A673 (cell line): ENCODE measurements at regions not wholly inside any gene's neighbourhood (a gene's known extent, or its start where the extent isn't known, plus 50 kb on each side); places are given as distances from the start of the nearest gene placed in this dataset.
A peak's percentile ranks its signal among the peaks of the same experiment; 100 is the strongest.
"Not testable (repeated sequence)": the region's sequence is repeated elsewhere in the genome, so short reads cannot be mapped to it uniquely, and the experiment has no call there.

ENCODE experiments used
- BruUV-seq: library from RNA; stranded (reverse); fragments of 400-500 nt; replicated peaks from 2 replicates; lab custom pipeline; 2021; lab: Mats Ljungman, UMichigan
- CTCF ChIA-PET: fragments of 300-600 bp; sonication (Branson Sonifier 250); formaldehyde crosslinking; loops from one replicate; lab custom pipeline; 2022; ENCODE audit warnings: antibody characterized with exemption; lab: Charles Lee
- POLR2A ChIA-PET: fragments of 300-600 bp; sonication (Branson Sonifier 250); formaldehyde crosslinking; loops from one replicate; lab custom pipeline; 2022; ENCODE audit warnings: antibody characterized with exemption; ENCODE audit not compliant: low non-redundant PET; lab: Charles Lee
- DNase-seq: peaks from one replicate; pipeline ENCODE4 v3.0.0-alpha.2; 2015; ENCODE audit warnings: low spot score
- H3K27ac ChIP-seq: fragments of 200-600 bp; sonication (generic); 2 replicates; pipeline ENCODE4 v1.5.1; 2016; ENCODE audit warnings: mixed run types, low read depth, mild to moderate bottlenecking, mixed read lengths, antibody characterized with exemption, low read length; ENCODE audit not compliant: poor library complexity, severe bottlenecking
- H3K27me3 ChIP-seq: fragments of 200-600 bp; sonication (generic); replicated peaks from 2 replicates; pipeline ENCODE4 v1.6.1; 2017; ENCODE audit warnings: mixed run types, low read depth, mild to moderate bottlenecking, mixed read lengths, antibody characterized with exemption, low read length; ENCODE audit not compliant: insufficient read depth, poor library complexity
- H3K36me3 ChIP-seq: fragments of 200-600 bp; sonication (generic); 2 replicates; pipeline ENCODE4 v1.6.1; 2016; ENCODE audit warnings: mixed run types, mild to moderate bottlenecking, mixed read lengths, antibody characterized with exemption, low read length; ENCODE audit not compliant: insufficient read depth, poor library complexity, severe bottlenecking
- H3K4me1 ChIP-seq: fragments of 200-600 bp; sonication (generic); 2 replicates; pipeline ENCODE4 v1.6.1; 2017; ENCODE audit warnings: mixed run types, mild to moderate bottlenecking, mixed read lengths, antibody characterized with exemption, low read length; ENCODE audit not compliant: insufficient read depth, poor library complexity, severe bottlenecking
- H3K4me3 ChIP-seq: fragments of 200-600 bp; sonication (generic); 2 replicates; pipeline ENCODE4 v1.5.1; 2016; ENCODE audit warnings: low read depth, mixed run types, mild to moderate bottlenecking, mixed read lengths, low read length; ENCODE audit not compliant: poor library complexity, severe bottlenecking
- H3K9me3 ChIP-seq: fragments of 200-600 bp; sonication (generic); 2 replicates; pipeline ENCODE4 v1.6.1; 2016; ENCODE audit warnings: mixed run types, low read depth, mild to moderate bottlenecking, mixed read lengths, antibody characterized with exemption, low read length; ENCODE audit not compliant: poor library complexity, severe bottlenecking
- CTCF ChIP-seq: fragments of 300-800, 200-600 bp; sonication (generic); conservative IDR thresholded peaks from 2 replicates; pipeline ENCODE4 v1.5.1; 2017; ENCODE audit warnings: low read depth, mild to moderate bottlenecking, antibody characterized with exemption, low read length, moderate library complexity, mixed read lengths
- EZH2 ChIP-seq: fragments of 200-600 bp; sonication (generic); IDR thresholded peaks from 2 replicates; pipeline ENCODE4 v1.6.1; 2017; ENCODE audit warnings: borderline replicate concordance, low read depth, mild to moderate bottlenecking, mixed read lengths, antibody characterized with exemption, low read length; ENCODE audit not compliant: poor library complexity, severe bottlenecking
- intact Hi-C: fragments of 100-400 bp; cut with micrococcal nuclease; formaldehyde crosslinking; loops from one replicate; pipeline ENCODE4 v1.10.0; 2022; ENCODE audit not compliant: unreplicated experiment

DNA sequence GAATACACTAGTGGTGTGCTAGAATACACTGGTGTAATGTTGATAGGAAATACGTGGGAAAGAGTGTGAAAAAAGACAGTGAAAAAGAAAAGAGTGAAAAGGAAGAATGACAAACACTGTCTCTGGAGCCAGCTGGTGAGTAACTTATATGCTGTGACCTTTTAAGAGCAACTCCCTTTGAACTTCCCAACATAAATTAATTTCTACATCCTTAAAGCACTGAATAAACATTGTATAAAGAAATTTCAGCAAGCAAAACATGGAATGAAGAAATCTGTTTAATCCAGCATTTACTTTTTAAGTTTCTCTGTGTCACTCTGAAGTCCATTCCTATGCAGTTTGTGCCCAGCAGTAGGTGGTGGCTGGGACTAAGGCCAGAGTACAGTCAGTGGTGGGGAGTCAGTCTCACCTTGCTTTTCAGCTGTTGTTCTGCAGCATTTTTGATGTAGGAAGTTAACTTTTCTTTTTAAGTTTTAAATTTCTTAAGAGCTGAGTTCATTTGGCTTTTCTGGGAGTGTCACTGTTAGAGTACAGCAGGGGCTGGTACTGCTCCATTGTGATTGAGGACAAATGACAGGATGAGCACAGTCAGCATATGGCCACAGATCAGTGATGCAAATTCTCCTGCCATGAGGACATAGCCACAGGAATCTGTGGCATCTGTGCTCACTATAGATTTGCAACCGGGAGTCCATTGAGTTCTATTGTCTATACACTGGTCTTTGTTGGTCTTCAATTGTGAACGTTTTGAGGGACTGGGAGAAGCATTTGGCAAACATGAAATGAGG is 321.8 kb downstream of the ZNF248 start:
- Histone ChIP-seq H3K27ac (no peak overlapping the region), H3K4me3 (no peak overlapping the region), H3K4me1 (no peaks in the 10 kb centered on the region), H3K27me3 (no peaks in the 10 kb centered on the region), H3K9me3 (peaks cover 6% of the 10 kb centered on the region), H3K36me3 (no peaks in the 10 kb centered on the region)
- CTCF ChIA-PET = no interaction called here
- no TSS peak for BruUV-seq
- POLR2A ChIA-PET = no interaction called here
- DNase-seq = no peak
- intact Hi-C loops = no loop called here
- TF ChIP-seq EZH2 = no peak
- TF ChIP-seq CTCF = no peak

- H3K36me3 ChIP-seq = no peaks in the 10 kb centered on the region
- no peak overlapping the region for H3K27ac ChIP-seq
- intact Hi-C loops = no loop called here
- no TSS peak for BruUV-seq
- DNase-seq = no peak
- H3K4me1 ChIP-seq = no peaks in the 10 kb centered on the region
- H3K9me3 ChIP-seq = peaks cover 6% of the 10 kb centered on the region
- POLR2A ChIA-PET = no interaction called here
- TF ChIP-seq CTCF = no peak
- TF ChIP-seq EZH2 = no peak
- H3K4me3 ChIP-seq = no peak overlapping the region
- H3K27me3 ChIP-seq = no peaks in the 10 kb centered on the region
- CTCF ChIA-PET = no interaction called here
Observed at GRCh38 chr10:37534166-37534565, 323.2 kb downstream of the ZNF248 start.

DNA sequence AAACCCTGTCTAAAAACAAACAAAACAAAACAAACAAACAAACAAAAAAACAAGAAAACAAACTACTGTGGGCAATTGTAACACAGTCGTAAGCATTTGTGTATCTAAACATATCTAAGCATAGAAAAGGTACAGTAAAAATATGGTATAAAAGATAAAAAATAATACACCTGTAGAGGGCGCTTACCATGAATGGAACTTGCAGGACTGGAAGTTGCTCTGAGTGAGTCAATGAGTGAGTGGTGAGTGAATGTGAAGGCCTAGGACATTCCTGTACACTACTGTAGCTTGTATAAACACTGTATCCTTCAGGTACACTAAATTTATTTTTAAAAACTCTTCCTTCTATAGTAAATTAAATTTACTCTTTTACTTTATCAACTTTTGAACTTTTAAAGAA is 332.0 kb downstream of the ZNF248 start:
- H3K4me1 ChIP-seq, H3K27me3 ChIP-seq, CTCF ChIA-PET, BruUV-seq, H3K4me3 ChIP-seq, H3K36me3 ChIP-seq, POLR2A ChIA-PET, intact Hi-C loops, H3K9me3 ChIP-seq, H3K27ac ChIP-seq: not testable (repeated sequence)
- DNase-seq = peak; percentile 1
- TF ChIP-seq CTCF = peak; percentile 30; the same call in 1 of the 2 replicates
